ENCODE measurements at regions not wholly inside any gene's neighbourhood (a gene's known extent, or its start where the extent isn't known, plus 50 kb on each side); places are given as distances from the start of the nearest gene placed in this dataset.

- TF ChIP-seq, protein P1, sequence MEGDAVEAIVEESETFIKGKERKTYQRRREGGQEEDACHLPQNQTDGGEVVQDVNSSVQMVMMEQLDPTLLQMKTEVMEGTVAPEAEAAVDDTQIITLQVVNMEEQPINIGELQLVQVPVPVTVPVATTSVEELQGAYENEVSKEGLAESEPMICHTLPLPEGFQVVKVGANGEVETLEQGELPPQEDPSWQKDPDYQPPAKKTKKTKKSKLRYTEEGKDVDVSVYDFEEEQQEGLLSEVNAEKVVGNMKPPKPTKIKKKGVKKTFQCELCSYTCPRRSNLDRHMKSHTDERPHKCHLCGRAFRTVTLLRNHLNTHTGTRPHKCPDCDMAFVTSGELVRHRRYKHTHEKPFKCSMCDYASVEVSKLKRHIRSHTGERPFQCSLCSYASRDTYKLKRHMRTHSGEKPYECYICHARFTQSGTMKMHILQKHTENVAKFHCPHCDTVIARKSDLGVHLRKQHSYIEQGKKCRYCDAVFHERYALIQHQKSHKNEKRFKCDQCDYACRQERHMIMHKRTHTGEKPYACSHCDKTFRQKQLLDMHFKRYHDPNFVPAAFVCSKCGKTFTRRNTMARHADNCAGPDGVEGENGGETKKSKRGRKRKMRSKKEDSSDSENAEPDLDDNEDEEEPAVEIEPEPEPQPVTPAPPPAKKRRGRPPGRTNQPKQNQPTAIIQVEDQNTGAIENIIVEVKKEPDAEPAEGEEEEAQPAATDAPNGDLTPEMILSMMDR (IDR thresholded peaks at IDR 0.05), result no peak
- no peak for TF ChIP-seq SIN3A (IDR thresholded peaks at IDR 0.05; ENCODE audit: borderline replicate concordance, insufficient read depth, low read depth, low read length)
- TF ChIP-seq POLR2AphosphoS5 (IDR thresholded peaks at IDR 0.05; ENCODE audit: low read depth, low read length), result no peak
These were observed 586.6 kb upstream of the BTBD3 start for GRCh38 chr20:11331096-11331495.

All from Panc1 (cell line).